ENCODE measurements at regions not wholly inside any gene's neighbourhood (a gene's known extent, or its start where the extent isn't known, plus 50 kb on each side); places are given as distances from the start of the nearest gene placed in this dataset.

GRCh38 chr12:76701690-76702089 is 62.2 kb upstream of the ZDHHC17 start:
- Histone ChIP-seq H3K4me1 (ENCODE audit: insufficient read depth, low read length) (peaks cover 7% of the 10 kb centered on the region), H3K27ac (ENCODE audit: low read depth, low read length) (no peak overlapping the region), H3K9me3 (ENCODE audit: low read depth, low read length) (no peaks in the 10 kb centered on the region), H3K79me2 (ENCODE audit: insufficient read depth, low read length) (no peaks in the 10 kb centered on the region), H3K27me3 (ENCODE audit: insufficient read depth, low read length) (no peaks in the 10 kb centered on the region), H4K20me1 (ENCODE audit: insufficient read depth, low read length) (no peaks in the 10 kb centered on the region), H3K4me2 (ENCODE audit: insufficient read depth, low read length) (no peak overlapping the region), H2AFZ (ENCODE audit: low read length) (no peak overlapping the region), H3K4me3 (ENCODE audit: insufficient read depth, low read length) (no peak overlapping the region), H3K36me3 (ENCODE audit: insufficient read depth, low read length) (no peaks in the 10 kb centered on the region)
- TF ChIP-seq, protein P1, sequence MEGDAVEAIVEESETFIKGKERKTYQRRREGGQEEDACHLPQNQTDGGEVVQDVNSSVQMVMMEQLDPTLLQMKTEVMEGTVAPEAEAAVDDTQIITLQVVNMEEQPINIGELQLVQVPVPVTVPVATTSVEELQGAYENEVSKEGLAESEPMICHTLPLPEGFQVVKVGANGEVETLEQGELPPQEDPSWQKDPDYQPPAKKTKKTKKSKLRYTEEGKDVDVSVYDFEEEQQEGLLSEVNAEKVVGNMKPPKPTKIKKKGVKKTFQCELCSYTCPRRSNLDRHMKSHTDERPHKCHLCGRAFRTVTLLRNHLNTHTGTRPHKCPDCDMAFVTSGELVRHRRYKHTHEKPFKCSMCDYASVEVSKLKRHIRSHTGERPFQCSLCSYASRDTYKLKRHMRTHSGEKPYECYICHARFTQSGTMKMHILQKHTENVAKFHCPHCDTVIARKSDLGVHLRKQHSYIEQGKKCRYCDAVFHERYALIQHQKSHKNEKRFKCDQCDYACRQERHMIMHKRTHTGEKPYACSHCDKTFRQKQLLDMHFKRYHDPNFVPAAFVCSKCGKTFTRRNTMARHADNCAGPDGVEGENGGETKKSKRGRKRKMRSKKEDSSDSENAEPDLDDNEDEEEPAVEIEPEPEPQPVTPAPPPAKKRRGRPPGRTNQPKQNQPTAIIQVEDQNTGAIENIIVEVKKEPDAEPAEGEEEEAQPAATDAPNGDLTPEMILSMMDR (IDR thresholded peaks at IDR 0.05; ENCODE audit: extremely low read depth, low read depth, low read length): no peak
- DNase-seq (ENCODE audit: insufficient read length, low spot score, missing footprints): no peak

DNA sequence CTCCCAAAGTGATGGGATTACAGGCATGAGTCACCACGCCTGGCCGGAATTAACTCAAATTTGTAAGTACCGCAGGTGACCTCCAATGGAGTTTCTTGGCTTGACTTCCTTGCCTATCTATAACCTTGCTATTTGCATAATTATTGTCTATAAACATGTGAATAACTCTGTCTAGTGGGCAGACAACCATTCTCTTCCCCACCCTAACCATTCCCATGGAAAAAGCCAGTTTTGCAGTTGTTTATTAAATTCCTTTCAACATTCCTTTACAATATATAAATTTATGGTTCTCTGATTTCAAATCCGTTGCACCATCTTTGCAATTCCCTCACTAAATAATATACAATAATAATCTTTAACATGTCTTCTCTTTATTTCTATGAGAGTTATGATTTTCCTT is 61.0 kb upstream of the ZDHHC17 start:
- Histone ChIP-seq H4K20me1 (ENCODE audit: insufficient read depth, low read length) (no peaks in the 10 kb centered on the region), H3K27me3 (ENCODE audit: insufficient read depth, low read length) (no peaks in the 10 kb centered on the region), H3K4me3 (ENCODE audit: insufficient read depth, low read length) (no peak overlapping the region), H2AFZ (ENCODE audit: low read length) (no peak overlapping the region), H3K79me2 (ENCODE audit: insufficient read depth, low read length) (no peaks in the 10 kb centered on the region), H3K4me2 (ENCODE audit: insufficient read depth, low read length) (no peak overlapping the region), H3K4me1 (ENCODE audit: insufficient read depth, low read length) (peaks cover 7% of the 10 kb centered on the region), H3K9me3 (ENCODE audit: low read depth, low read length) (no peaks in the 10 kb centered on the region), H3K27ac (ENCODE audit: low read depth, low read length) (no peak overlapping the region), H3K36me3 (ENCODE audit: insufficient read depth, low read length) (no peaks in the 10 kb centered on the region)
- DNase-seq (ENCODE audit: insufficient read length, low spot score, missing footprints): no peak
- TF ChIP-seq, protein P1 (IDR thresholded peaks at IDR 0.05; ENCODE audit: extremely low read depth, low read depth, low read length): no peak

GRCh38 chr12:76704693-76705092 is 59.2 kb upstream of the ZDHHC17 start:
- peak overlapping the region; percentile 1 for H2AFZ ChIP-seq (ENCODE audit: low read length)
- H3K27me3 ChIP-seq (ENCODE audit: insufficient read depth, low read length): no peaks in the 10 kb centered on the region
- no peaks in the 10 kb centered on the region for H3K79me2 ChIP-seq (ENCODE audit: insufficient read depth, low read length)
- no peak overlapping the region for H3K4me2 ChIP-seq (ENCODE audit: insufficient read depth, low read length)
- TF ChIP-seq, protein P1 (IDR thresholded peaks at IDR 0.05; ENCODE audit: extremely low read depth, low read depth, low read length): no peak
- no peaks in the 10 kb centered on the region for H4K20me1 ChIP-seq (ENCODE audit: insufficient read depth, low read length)
- H3K27ac ChIP-seq (ENCODE audit: low read depth, low read length): no peak overlapping the region
- peaks cover 7% of the 10 kb centered on the region for H3K4me1 ChIP-seq (ENCODE audit: insufficient read depth, low read length)
- H3K4me3 ChIP-seq (ENCODE audit: insufficient read depth, low read length): no peak overlapping the region
- H3K36me3 ChIP-seq (ENCODE audit: insufficient read depth, low read length): no peaks in the 10 kb centered on the region
- no peak for DNase-seq (ENCODE audit: insufficient read length, low spot score, missing footprints)
- H3K9me3 ChIP-seq (ENCODE audit: low read depth, low read length): no peaks in the 10 kb centered on the region

- H3K27ac ChIP-seq (ENCODE audit: low read depth, low read length): no peak overlapping the region
- H3K4me1 ChIP-seq (ENCODE audit: insufficient read depth, low read length): peaks cover 8% of the 10 kb centered on the region
- H2AFZ ChIP-seq (ENCODE audit: low read length): peak overlapping the region; percentile 80
- no peaks in the 10 kb centered on the region for H3K27me3 ChIP-seq (ENCODE audit: insufficient read depth, low read length)
- TF ChIP-seq, protein P1 (IDR thresholded peaks at IDR 0.05; ENCODE audit: extremely low read depth, low read depth, low read length): no peak
- no peaks in the 10 kb centered on the region for H3K36me3 ChIP-seq (ENCODE audit: insufficient read depth, low read length)
- no peaks in the 10 kb centered on the region for H4K20me1 ChIP-seq (ENCODE audit: insufficient read depth, low read length)
- no peaks in the 10 kb centered on the region for H3K79me2 ChIP-seq (ENCODE audit: insufficient read depth, low read length)
- no peaks in the 10 kb centered on the region for H3K9me3 ChIP-seq (ENCODE audit: low read depth, low read length)
- H3K4me2 ChIP-seq (ENCODE audit: insufficient read depth, low read length): no peak overlapping the region
- H3K4me3 ChIP-seq (ENCODE audit: insufficient read depth, low read length): no peak overlapping the region
- no peak for DNase-seq (ENCODE audit: insufficient read length, low spot score, missing footprints)
Measured at GRCh38 chr12:76706101-76706500, 57.8 kb upstream of the ZDHHC17 start.
